ENCODE measurements at regions not wholly inside any gene's neighbourhood (a gene's known extent, or its start where the extent isn't known, plus 50 kb on each side); places are given as distances from the start of the nearest gene placed in this dataset.

GRCh38 chr2:236802862-236803261, 233.2 kb downstream of the ACKR3 start:
- H3K27ac ChIP-seq, result no peak overlapping the region
- no peak for TF ChIP-seq CTCF (conservative IDR thresholded peaks at IDR 0.05)

- TF ChIP-seq CTCF (conservative IDR thresholded peaks at IDR 0.05), result no peak
- no peak overlapping the region for H3K27ac ChIP-seq
These were observed 234.0 kb downstream of the ACKR3 start for GRCh38 chr2:236803621-236804020.

- H3K27ac ChIP-seq, result no peak overlapping the region
- TF ChIP-seq CTCF (conservative IDR thresholded peaks at IDR 0.05), result no peak
These were observed 236.3 kb downstream of the ACKR3 start for GRCh38 chr2:236805800-236806531.

GRCh38 chr2:236809716-236810115, 240.1 kb downstream of the ACKR3 start:
- TF ChIP-seq CTCF (conservative IDR thresholded peaks at IDR 0.05), result no peak
- no peak overlapping the region for H3K27ac ChIP-seq

- no peak for TF ChIP-seq CTCF (conservative IDR thresholded peaks at IDR 0.05)
- no peak overlapping the region; the same call in 1 of the 2 replicates for H3K27ac ChIP-seq
These were observed 241.5 kb downstream of the ACKR3 start for GRCh38 chr2:236811062-236811656.

- peak overlapping the region; percentile 89 for H3K27ac ChIP-seq
- no peak for TF ChIP-seq CTCF (conservative IDR thresholded peaks at IDR 0.05)
These were observed 244.1 kb downstream of the ACKR3 start for GRCh38 chr2:236813766-236814165.

GRCh38 chr2:236814593-236814992, 245.0 kb downstream of the ACKR3 start:
- TF ChIP-seq CTCF (conservative IDR thresholded peaks at IDR 0.05), result no peak
- H3K27ac ChIP-seq, result peak overlapping the region; percentile 89

All from VCaP (cell line).